HG03439 (cell line): ENCODE measurements at regions not wholly inside any gene's neighbourhood (a gene's known extent, or its start where the extent isn't known, plus 50 kb on each side); places are given as distances from the start of the nearest gene placed in this dataset.
"Not testable (repeated sequence)": the region's sequence is repeated elsewhere in the genome, so short reads cannot be mapped to it uniquely, and the experiment has no call there.

Experiments
- ATAC-seq: cut with Tn5 transposase; IDR thresholded peaks from one replicate; pipeline ENCODE4 v1.9.1; 2021; ENCODE audit warnings: mild to moderate bottlenecking, moderate library complexity; ENCODE audit not compliant: unreplicated experiment

- no peak for ATAC-seq
Measured at GRCh38 chrX:120719622-120720021, 89.8 kb upstream of the C1GALT1C1 start.

GRCh38 chrX:120718969-120719368, 89.1 kb upstream of the C1GALT1C1 start:
- ATAC-seq, result no peak

GRCh38 chrX:120702337-120702736, 72.5 kb upstream of the C1GALT1C1 start:
- ATAC-seq, result not testable (repeated sequence)

- ATAC-seq, result peak; percentile 56
Measured at GRCh38 chrX:120697053-120697452, 67.2 kb upstream of the C1GALT1C1 start.

GRCh38 chrX:120692319-120692718, 62.5 kb upstream of the C1GALT1C1 start:
- ATAC-seq, result no peak

GRCh38 chrX:120690941-120691340, 61.1 kb upstream of the C1GALT1C1 start:
- ATAC-seq, result no peak

GRCh38 chrX:120690344-120690743, 60.5 kb upstream of the C1GALT1C1 start:
- no peak for ATAC-seq

- ATAC-seq, result no peak
Measured at GRCh38 chrX:120680090-120680489, 50.2 kb upstream of the C1GALT1C1 start.
